ENCODE measurements at regions not wholly inside any gene's neighbourhood (a gene's known extent, or its start where the extent isn't known, plus 50 kb on each side); places are given as distances from the start of the nearest gene placed in this dataset.

- no peak for DNase-seq (ENCODE audit: low spot score)
Measured at GRCh38 chr10:105982735-105983134, 1181.8 kb downstream of the SORCS1 start.

- no peak for DNase-seq (ENCODE audit: low spot score)
Measured at GRCh38 chr10:105981679-105982078, 1182.8 kb downstream of the SORCS1 start.

GRCh38 chr10:105974803-105975456 is 1189.6 kb downstream of the SORCS1 start:
- no peak for DNase-seq (ENCODE audit: low spot score)

GRCh38 chr10:105973902-105974301 is 1190.6 kb downstream of the SORCS1 start:
- no peak for DNase-seq (ENCODE audit: low spot score)

- no peak for DNase-seq (ENCODE audit: low spot score)
Measured at GRCh38 chr10:105973360-105973759, 1191.1 kb downstream of the SORCS1 start.

GRCh38 chr10:105971460-105971859 is 1193.0 kb downstream of the SORCS1 start:
- no peak for DNase-seq (ENCODE audit: low spot score)

- no peak for DNase-seq (ENCODE audit: low spot score)
Measured at GRCh38 chr10:105969884-105970377, 1194.6 kb downstream of the SORCS1 start.

- DNase-seq (ENCODE audit: low spot score): no peak
Measured at GRCh38 chr10:105968666-105969065, 1195.8 kb downstream of the SORCS1 start.

GRCh38 chr10:105967256-105967655 is 1197.2 kb downstream of the SORCS1 start:
- DNase-seq (ENCODE audit: low spot score): no peak

- no peak for DNase-seq (ENCODE audit: low spot score)
Measured at GRCh38 chr10:105965141-105965540, 1199.4 kb downstream of the SORCS1 start.

- no peak for DNase-seq (ENCODE audit: low spot score)
Measured at GRCh38 chr10:105964009-105964408, 1200.5 kb downstream of the SORCS1 start.

- no peak for DNase-seq (ENCODE audit: low spot score)
Measured at GRCh38 chr10:105963334-105963884, 1201.1 kb downstream of the SORCS1 start.

- no peak for DNase-seq (ENCODE audit: low spot score)
Measured at GRCh38 chr10:105956550-105956949, 1208.0 kb downstream of the SORCS1 start.

GRCh38 chr10:105953861-105954260 is 1210.6 kb downstream of the SORCS1 start:
- no peak for DNase-seq (ENCODE audit: low spot score)

- DNase-seq (ENCODE audit: low spot score): no peak
Measured at GRCh38 chr10:105953056-105953455, 1211.5 kb downstream of the SORCS1 start.

GRCh38 chr10:105952153-105952552 is 1212.4 kb downstream of the SORCS1 start:
- DNase-seq (ENCODE audit: low spot score): no peak

- no peak for DNase-seq (ENCODE audit: low spot score)
Measured at GRCh38 chr10:105950410-105950809, 1214.1 kb downstream of the SORCS1 start.

- no peak for DNase-seq (ENCODE audit: low spot score)
Measured at GRCh38 chr10:105949721-105950120, 1214.8 kb downstream of the SORCS1 start.

- no peak for DNase-seq (ENCODE audit: low spot score)
Measured at GRCh38 chr10:105925045-105925785, 1239.3 kb downstream of the SORCS1 start.

GRCh38 chr10:105921348-105921747 is 1243.2 kb downstream of the SORCS1 start:
- DNase-seq (ENCODE audit: low spot score): no peak

- no peak for DNase-seq (ENCODE audit: low spot score)
Measured at GRCh38 chr10:105914432-105914831, 1250.1 kb downstream of the SORCS1 start.

- DNase-seq (ENCODE audit: low spot score): no peak
Measured at GRCh38 chr10:105908701-105909100, 1255.8 kb downstream of the SORCS1 start.

- no peak for DNase-seq (ENCODE audit: low spot score)
Measured at GRCh38 chr10:105885495-105885894, 1244.4 kb downstream of the SORCS3 start.
